DMS153 treated with DMSO at 0.1 percent for 48 hours (cell line): ENCODE measurements at regions not wholly inside any gene's neighbourhood (a gene's known extent, or its start where the extent isn't known, plus 50 kb on each side); places are given as distances from the start of the nearest gene placed in this dataset.
"Not testable (repeated sequence)": the region's sequence is repeated elsewhere in the genome, so short reads cannot be mapped to it uniquely, and the experiment has no call there.

Source experiments
- DNase-seq: peaks from one replicate; lab custom pipeline; 2025; ENCODE audit not compliant: unreplicated experiment; lab: John Stamatoyannopoulos, UW

- DNase-seq = no peak
Measured at GRCh38 chr3:110577854-110578253, 493.8 kb upstream of the NECTIN3 start.

- DNase-seq = no peak
Measured at GRCh38 chr3:110579840-110580550, 491.6 kb upstream of the NECTIN3 start.

- no peak for DNase-seq
Measured at GRCh38 chr3:110583373-110583935, 488.2 kb upstream of the NECTIN3 start.

GRCh38 chr3:110588906-110589305 is 482.7 kb upstream of the NECTIN3 start:
- no peak for DNase-seq

- no peak for DNase-seq
Measured at GRCh38 chr3:110589341-110589740, 482.3 kb upstream of the NECTIN3 start.

GRCh38 chr3:110593749-110594148 is 477.9 kb upstream of the NECTIN3 start:
- no peak for DNase-seq

GRCh38 chr3:110598847-110599490 is 472.6 kb upstream of the NECTIN3 start:
- DNase-seq = no peak

- DNase-seq = no peak
Measured at GRCh38 chr3:110608566-110608965, 463.1 kb upstream of the NECTIN3 start.

GRCh38 chr3:110612045-110612444 is 459.6 kb upstream of the NECTIN3 start:
- DNase-seq = no peak

GRCh38 chr3:110614186-110614585 is 457.4 kb upstream of the NECTIN3 start:
- DNase-seq = no peak

GRCh38 chr3:110615454-110615853 is 456.2 kb upstream of the NECTIN3 start:
- no peak for DNase-seq

GRCh38 chr3:110618512-110619226 is 452.9 kb upstream of the NECTIN3 start:
- no peak for DNase-seq

- DNase-seq = no peak
Measured at GRCh38 chr3:110620118-110620517, 451.5 kb upstream of the NECTIN3 start.

GRCh38 chr3:110623571-110623970 is 448.0 kb upstream of the NECTIN3 start:
- DNase-seq = no peak

- DNase-seq = no peak
Measured at GRCh38 chr3:110624576-110624975, 447.0 kb upstream of the NECTIN3 start.

- DNase-seq = no peak
Measured at GRCh38 chr3:110625201-110625747, 446.3 kb upstream of the NECTIN3 start.

- not testable (repeated sequence) for DNase-seq
Measured at GRCh38 chr3:110626652-110627111, 444.9 kb upstream of the NECTIN3 start.

- no peak for DNase-seq
Measured at GRCh38 chr3:110628650-110629301, 442.8 kb upstream of the NECTIN3 start.

- DNase-seq = no peak
Measured at GRCh38 chr3:110629917-110630316, 441.7 kb upstream of the NECTIN3 start.

- no peak for DNase-seq
Measured at GRCh38 chr3:110644203-110644602, 427.4 kb upstream of the NECTIN3 start.

- DNase-seq = no peak
Measured at GRCh38 chr3:110646055-110646454, 425.6 kb upstream of the NECTIN3 start.
